GM12878 (cell line): ENCODE measurements at regions not wholly inside any gene's neighbourhood (a gene's known extent, or its start where the extent isn't known, plus 50 kb on each side); places are given as distances from the start of the nearest gene placed in this dataset.

Source experiments
- ATAC-seq: fragments of 200-7000 bp; cut with Tn5 transposase; 3 replicates; pipeline ENCODE4 v1.9.1; 2020; ENCODE audit warnings: mild to moderate bottlenecking, moderate library complexity
- BruUV-seq: library from RNA; stranded (reverse); fragments of 400-500 nt; replicated peaks from 2 replicates; lab custom pipeline; 2021; lab: Mats Ljungman, UMichigan
- CTCF ChIA-PET: fragments of 300-600 bp; sonication (Branson Sonifier 250); formaldehyde crosslinking; extraction: SDS; loops from one replicate; lab custom pipeline; 2021; ENCODE audit warnings: inconsistent platforms; lab: Yijun Ruan, JAX
- POLR2A ChIA-PET: fragments of 350-600 bp; formaldehyde crosslinking; extraction: SDS; loops from one replicate; lab custom pipeline; 2021; ENCODE audit warnings: inconsistent platforms; lab: Charles Lee
- RAD21 ChIA-PET: fragments of 300-600 bp; sonication (Branson Sonifier 250); formaldehyde crosslinking; loops from one replicate; lab custom pipeline; 2023; ENCODE audit warnings: antibody characterized with exemption; ENCODE audit not compliant: unreplicated experiment; lab: Charles Lee
- SMC1A ChIA-PET: fragments of 300-600 bp; sonication (Branson Sonifier 250); formaldehyde crosslinking; loops from one replicate; lab custom pipeline; 2023; ENCODE audit not compliant: unreplicated experiment, uncharacterized antibody; lab: Charles Lee
- DNase-seq: peaks from one replicate; pipeline ENCODE4 v3.0.0-alpha.2; 2011; ENCODE audit warnings: low read depth, low spot score
- FAIRE-seq: peaks from 3 replicates; lab custom pipeline; 2011; peaks lifted over from hg19 to GRCh38; lab: Jason Lieb, UNC
- H2AFZ ChIP-seq: 2 replicates; pipeline ENCODE4 v1.6.0; 2011; ENCODE audit warnings: low read depth, low read length, control low read depth; ENCODE audit not compliant: control insufficient read depth
- H3K27ac ChIP-seq: 2 replicates; pipeline ENCODE4 v1.5.1; 2011; ENCODE audit warnings: control low read depth; ENCODE audit not compliant: control insufficient read depth, insufficient read depth
- H3K27me3 ChIP-seq, 2 experiments: replicated peaks in 1 of 2; 2 replicates each; pipeline versions ENCODE4 v1.6.0 to v1.6.1; 2011; ENCODE audit warnings: low read length in 1 of 2; ENCODE audit not compliant: control insufficient read depth in 2 of 2, insufficient read depth in 2 of 2
- H3K36me3 ChIP-seq, 2 experiments: 2 replicates each; pipeline ENCODE4 v1.5.1; 2011; ENCODE audit warnings: low read length in 1 of 2; ENCODE audit not compliant: control insufficient read depth in 2 of 2, insufficient read depth in 2 of 2
- H3K4me1 ChIP-seq: 2 replicates; pipeline ENCODE4 v1.6.1; 2011; ENCODE audit warnings: mild to moderate bottlenecking, low read length, moderate library complexity, mixed read lengths; ENCODE audit not compliant: control insufficient read depth, insufficient read depth
- H3K4me2 ChIP-seq: 2 replicates; pipeline ENCODE4 v1.6.0; 2011; ENCODE audit warnings: control low read depth; ENCODE audit not compliant: control insufficient read depth, insufficient read depth
- H3K4me3 ChIP-seq: fragments of 200-600 bp; sonication (generic); 2 replicates; pipeline ENCODE4 v1.5.1; 2016
- H3K79me2 ChIP-seq: 2 replicates; pipeline ENCODE4 v1.6.0; 2011; ENCODE audit warnings: low read length; ENCODE audit not compliant: control insufficient read depth, insufficient read depth
- H3K9ac ChIP-seq: 2 replicates; pipeline ENCODE4 v1.8.0; 2011; ENCODE audit warnings: low read length, control low read depth, mixed read lengths; ENCODE audit not compliant: control insufficient read depth, insufficient read depth
- H3K9me3 ChIP-seq: replicated peaks from 3 replicates; pipeline ENCODE4 v1.5.1; 2011; ENCODE audit warnings: mild to moderate bottlenecking, low read length; ENCODE audit not compliant: control insufficient read depth, insufficient read depth
- H4K20me1 ChIP-seq: 2 replicates; pipeline ENCODE4 v1.6.0; 2011; ENCODE audit not compliant: control insufficient read depth, insufficient read depth
- BCL11A ChIP-seq: IDR thresholded peaks from 2 replicates; pipeline ENCODE4 v1.6.1; 2011; ENCODE audit warnings: low read depth, low read length
- BRCA1 ChIP-seq: IDR thresholded peaks from 2 replicates; pipeline ENCODE4 v1.6.1; 2011; ENCODE audit warnings: low read depth, low read length, improper control_type of control experiment
- ESRRA ChIP-seq: IDR thresholded peaks from 2 replicates; pipeline ENCODE4 v1.6.1; 2012; ENCODE audit warnings: mild to moderate bottlenecking, low read length, improper control_type of control experiment
- FOXK2 ChIP-seq: fragments of 450-650 bp; IDR thresholded peaks from 2 replicates; pipeline ENCODE4 v1.6.1; 2017; ENCODE audit warnings: mild to moderate bottlenecking, moderate library complexity
- KDM1A ChIP-seq: fragments of 200-600 bp; sonication (generic); IDR thresholded peaks from 2 replicates; pipeline ENCODE4 v1.6.1; 2016; ENCODE audit warnings: borderline replicate concordance
- KLF5 ChIP-seq: fragments of 450-650 bp; IDR thresholded peaks from 2 replicates; pipeline ENCODE4 v1.6.1; 2014; ENCODE audit warnings: mild to moderate bottlenecking; ENCODE audit not compliant: partially characterized antibody
- MYC ChIP-seq: IDR thresholded peaks from 2 replicates; pipeline ENCODE4 v1.6.1; 2011; ENCODE audit warnings: mild to moderate bottlenecking, low read length, moderate library complexity, inconsistent platforms; ENCODE audit not compliant: insufficient read depth, insufficient replicate concordance, insufficient read length, severe bottlenecking
- NR2C2 ChIP-seq: IDR thresholded peaks from 2 replicates; pipeline ENCODE4 v1.6.1; 2011; ENCODE audit warnings: borderline replicate concordance, low read depth; ENCODE audit not compliant: control insufficient read depth, insufficient read length
- POU2F2 ChIP-seq: IDR thresholded peaks from 3 replicates; pipeline ENCODE4 v1.6.1; 2011; ENCODE audit warnings: low read depth, mild to moderate bottlenecking, low read length, borderline replicate concordance
- RELA ChIP-seq: fragments of 450-650 bp; IDR thresholded peaks from 2 replicates; pipeline ENCODE4 v1.8.0; 2014; ENCODE audit warnings: borderline replicate concordance; ENCODE audit not compliant: partially characterized antibody
- SMARCA5 ChIP-seq: fragments of 450-650 bp; IDR thresholded peaks from 2 replicates; pipeline ENCODE4 v1.6.1; 2017; ENCODE audit warnings: mild to moderate bottlenecking
- SRF ChIP-seq, 2 experiments: IDR thresholded peaks; 2 replicates each; pipeline ENCODE4 v1.6.1; 2011; ENCODE audit warnings: low read depth in 2 of 2, low read length in 2 of 2, mild to moderate bottlenecking in 1 of 2, moderate library complexity in 1 of 2
- SUPT20H ChIP-seq: IDR thresholded peaks from 2 replicates; pipeline ENCODE4 v1.6.1; 2011; ENCODE audit warnings: low read depth, mild to moderate bottlenecking, low read length, moderate library complexity, borderline replicate concordance; ENCODE audit not compliant: control insufficient read depth
- TARDBP ChIP-seq: IDR thresholded peaks from 2 replicates; pipeline ENCODE4 v1.6.1; 2016; ENCODE audit warnings: borderline replicate concordance
- TBL1XR1 ChIP-seq: IDR thresholded peaks from 2 replicates; pipeline ENCODE4 v1.6.1; 2012; ENCODE audit warnings: low read depth, low read length, improper control_type of control experiment
- WGBS: methylation state at CpG from one replicate; pipeline ENCODE4 v1.1.6; 2016; ENCODE audit warnings: low lambda C conversion rate; ENCODE audit not compliant: insufficient replicate concordance, insufficient coverage; ENCODE audit errors: missing lambda C conversion rate; 5-methylcytosine and 5-hydroxymethylcytosine counted together
- in situ Hi-C: fragments of 300-500 bp; cut with MboI; formaldehyde crosslinking; loops from 9 replicates; pipeline ENCODE4 v1.14.3; 2018; ENCODE audit warnings: mixed read lengths
- intact Hi-C: fragments of 100-400 bp; cut with micrococcal nuclease; formaldehyde crosslinking; loops from one replicate; pipeline ENCODE4 v1.14.2; 2022; ENCODE audit not compliant: unreplicated experiment
- TF ChIP-seq, protein P1 (sequence below): IDR thresholded peaks from 2 replicates; pipeline ENCODE4 v1.6.1; 2011; ENCODE audit warnings: low read depth, mild to moderate bottlenecking, low read length, moderate library complexity, borderline replicate concordance; ENCODE audit errors: extremely low read depth
- TF ChIP-seq, protein P2 (sequence below): IDR thresholded peaks from 2 replicates; pipeline ENCODE4 v1.6.1; 2011; ENCODE audit warnings: low read depth, low read length, improper control_type of control experiment, borderline replicate concordance
- TF ChIP-seq, protein P3 (sequence below): IDR thresholded peaks from 2 replicates; pipeline ENCODE4 v1.6.1; 2012; ENCODE audit warnings: low read depth, low read length, improper control_type of control experiment
- TF ChIP-seq, protein P4 (sequence below): fragments of 450-650 bp; formaldehyde crosslinking; IDR thresholded peaks from 2 replicates; pipeline ENCODE4 v1.4.0; 2022; ENCODE audit warnings: mild to moderate bottlenecking, moderate library complexity

DNA sequence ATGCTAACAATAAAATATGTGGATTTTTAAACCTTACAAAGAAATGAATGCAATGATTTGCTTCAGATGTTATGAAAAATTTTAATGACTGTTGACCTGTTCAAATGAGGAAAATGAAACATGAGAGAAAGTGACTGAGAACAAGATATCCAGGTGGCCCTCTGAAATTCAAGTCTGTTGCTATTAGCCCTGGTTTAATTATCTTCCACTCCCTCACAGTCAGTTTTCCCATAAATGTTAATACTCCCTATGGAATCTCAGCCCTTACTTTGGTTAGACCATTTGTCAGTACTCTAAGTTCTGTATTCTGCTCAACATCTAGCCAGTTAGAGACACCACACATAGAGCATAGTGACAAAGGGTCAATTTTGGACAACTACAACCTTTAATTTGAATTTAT lies 327.8 kb downstream of the PDGFC start (continued):
- TF ChIP-seq, protein P1, sequence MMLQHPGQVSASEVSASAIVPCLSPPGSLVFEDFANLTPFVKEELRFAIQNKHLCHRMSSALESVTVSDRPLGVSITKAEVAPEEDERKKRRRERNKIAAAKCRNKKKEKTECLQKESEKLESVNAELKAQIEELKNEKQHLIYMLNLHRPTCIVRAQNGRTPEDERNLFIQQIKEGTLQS, result no peak

DNA sequence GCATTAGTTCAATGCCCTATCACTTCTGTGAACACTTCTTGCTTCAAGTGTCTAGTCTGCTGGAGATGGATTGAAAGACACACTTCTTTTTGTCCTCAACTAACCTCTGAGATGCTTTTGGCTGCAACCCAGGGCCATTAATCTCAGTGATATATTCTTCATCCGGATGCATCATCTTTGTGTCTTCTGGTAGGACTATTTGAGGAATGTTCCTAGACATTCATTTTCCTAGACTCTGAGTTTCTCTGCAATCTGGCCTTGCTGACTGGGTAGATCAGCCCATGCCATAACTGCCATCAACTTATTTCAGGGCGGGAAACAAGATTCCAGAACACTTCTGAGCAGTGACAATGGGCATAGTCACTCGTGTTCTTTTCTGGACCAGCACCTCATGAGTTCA lies 329.4 kb downstream of the PDGFC start:
- Histone ChIP-seq H3K9ac (no peak overlapping the region), H3K4me2 (no peak overlapping the region), H3K27ac (no peak overlapping the region), H3K4me1 (no peaks in the 10 kb centered on the region), H3K4me3 (no peak overlapping the region), H3K36me3 (no peaks in the 10 kb centered on the region), H3K27me3 (no peaks in the 10 kb centered on the region), H2AFZ (no peak overlapping the region), H3K79me2 (no peaks in the 10 kb centered on the region), H4K20me1 (no peaks in the 10 kb centered on the region), H3K9me3 (no peaks in the 10 kb centered on the region)
- intact Hi-C loops, result no loop called here
- no peak for ATAC-seq
- FAIRE-seq, result no peak
- BruUV-seq, result no TSS peak
- in situ Hi-C loops, result no loop called here
- DNase-seq, result no peak
- CTCF ChIA-PET, result interaction anchor here (0.6 to 0.8 kb wide), 2 partner anchors 8 to 111 kb away, joined by 3 read pairs; no protein-coding TSS in a partner anchor
- WGBS, result 0% methylated on average over 3 of the region's 3 CpGs
- TF ChIP-seq, protein P2, sequence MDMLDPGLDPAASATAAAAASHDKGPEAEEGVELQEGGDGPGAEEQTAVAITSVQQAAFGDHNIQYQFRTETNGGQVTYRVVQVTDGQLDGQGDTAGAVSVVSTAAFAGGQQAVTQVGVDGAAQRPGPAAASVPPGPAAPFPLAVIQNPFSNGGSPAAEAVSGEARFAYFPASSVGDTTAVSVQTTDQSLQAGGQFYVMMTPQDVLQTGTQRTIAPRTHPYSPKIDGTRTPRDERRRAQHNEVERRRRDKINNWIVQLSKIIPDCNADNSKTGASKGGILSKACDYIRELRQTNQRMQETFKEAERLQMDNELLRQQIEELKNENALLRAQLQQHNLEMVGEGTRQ, result no peak
- TF ChIP-seq NR2C2, result no peak
- no peak for TF ChIP-seq SUPT20H
- TF ChIP-seq TBL1XR1, result no peak
- no peak for TF ChIP-seq BCL11A
- TF ChIP-seq, protein P3, sequence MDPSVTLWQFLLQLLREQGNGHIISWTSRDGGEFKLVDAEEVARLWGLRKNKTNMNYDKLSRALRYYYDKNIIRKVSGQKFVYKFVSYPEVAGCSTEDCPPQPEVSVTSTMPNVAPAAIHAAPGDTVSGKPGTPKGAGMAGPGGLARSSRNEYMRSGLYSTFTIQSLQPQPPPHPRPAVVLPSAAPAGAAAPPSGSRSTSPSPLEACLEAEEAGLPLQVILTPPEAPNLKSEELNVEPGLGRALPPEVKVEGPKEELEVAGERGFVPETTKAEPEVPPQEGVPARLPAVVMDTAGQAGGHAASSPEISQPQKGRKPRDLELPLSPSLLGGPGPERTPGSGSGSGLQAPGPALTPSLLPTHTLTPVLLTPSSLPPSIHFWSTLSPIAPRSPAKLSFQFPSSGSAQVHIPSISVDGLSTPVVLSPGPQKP, result no peak
- no peak for TF ChIP-seq MYC
- TF ChIP-seq FOXK2, result no peak
- TF ChIP-seq ESRRA, result no peak
- no peak for TF ChIP-seq BRCA1
- no peak for TF ChIP-seq SRF (IDR thresholded peaks at IDR 0.05; ENCODE audit: low read depth in 2 of 2, low read length in 2 of 2)
- no peak for TF ChIP-seq RELA
- no peak for TF ChIP-seq KDM1A
- TF ChIP-seq, protein P4, sequence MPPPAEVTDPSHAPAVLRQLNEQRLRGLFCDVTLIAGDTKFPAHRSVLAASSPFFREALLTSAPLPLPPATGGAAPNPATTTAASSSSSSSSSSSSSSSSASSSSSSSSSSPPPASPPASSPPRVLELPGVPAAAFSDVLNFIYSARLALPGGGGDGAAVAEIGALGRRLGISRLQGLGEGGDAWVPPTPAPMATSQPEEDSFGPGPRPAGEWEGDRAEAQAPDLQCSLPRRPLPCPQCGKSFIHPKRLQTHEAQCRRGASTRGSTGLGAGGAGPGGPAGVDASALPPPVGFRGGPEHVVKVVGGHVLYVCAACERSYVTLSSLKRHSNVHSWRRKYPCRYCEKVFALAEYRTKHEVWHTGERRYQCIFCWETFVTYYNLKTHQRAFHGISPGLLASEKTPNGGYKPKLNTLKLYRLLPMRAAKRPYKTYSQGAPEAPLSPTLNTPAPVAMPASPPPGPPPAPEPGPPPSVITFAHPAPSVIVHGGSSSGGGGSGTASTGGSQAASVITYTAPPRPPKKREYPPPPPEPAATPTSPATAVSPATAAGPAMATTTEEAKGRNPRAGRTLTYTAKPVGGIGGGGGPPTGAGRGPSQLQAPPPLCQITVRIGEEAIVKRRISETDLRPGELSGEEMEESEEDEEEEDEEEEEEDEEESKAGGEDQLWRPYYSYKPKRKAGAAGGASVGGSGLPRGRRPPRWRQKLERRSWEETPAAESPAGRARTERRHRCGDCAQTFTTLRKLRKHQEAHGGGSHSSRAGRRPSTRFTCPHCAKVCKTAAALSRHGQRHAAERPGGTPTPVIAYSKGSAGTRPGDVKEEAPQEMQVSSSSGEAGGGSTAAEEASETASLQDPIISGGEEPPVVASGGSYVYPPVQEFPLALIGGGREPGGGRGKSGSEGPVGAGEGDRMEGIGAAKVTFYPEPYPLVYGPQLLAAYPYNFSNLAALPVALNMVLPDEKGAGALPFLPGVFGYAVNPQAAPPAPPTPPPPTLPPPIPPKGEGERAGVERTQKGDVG (CRISPR knock-in tag), result no peak
- no peak for TF ChIP-seq KLF5
- no peak for TF ChIP-seq POU2F2
- no peak for TF ChIP-seq SMARCA5
- TF ChIP-seq TARDBP, result no peak
- POLR2A ChIA-PET, result no interaction called here
- SMC1A ChIA-PET, result interaction anchor here (1.4 kb wide), 1 partner anchor 19 kb away, joined by 3 read pairs; no protein-coding TSS in a partner anchor
- RAD21 ChIA-PET, result no interaction called here
